C4-2B (cell line): ENCODE measurements at regions not wholly inside any gene's neighbourhood (a gene's known extent, or its start where the extent isn't known, plus 50 kb on each side); places are given as distances from the start of the nearest gene placed in this dataset.

ENCODE experiments used
- ZFX ChIP-seq: fragments of 450-650 bp; IDR thresholded peaks from 2 replicates; pipeline ENCODE4 v1.6.1; 2017
- TF ChIP-seq, protein P1 (sequence below): fragments of 450-650 bp; conservative IDR thresholded peaks from 2 replicates; pipeline ENCODE4 v1.5.1; 2017; ENCODE audit warnings: mild to moderate bottlenecking

DNA sequence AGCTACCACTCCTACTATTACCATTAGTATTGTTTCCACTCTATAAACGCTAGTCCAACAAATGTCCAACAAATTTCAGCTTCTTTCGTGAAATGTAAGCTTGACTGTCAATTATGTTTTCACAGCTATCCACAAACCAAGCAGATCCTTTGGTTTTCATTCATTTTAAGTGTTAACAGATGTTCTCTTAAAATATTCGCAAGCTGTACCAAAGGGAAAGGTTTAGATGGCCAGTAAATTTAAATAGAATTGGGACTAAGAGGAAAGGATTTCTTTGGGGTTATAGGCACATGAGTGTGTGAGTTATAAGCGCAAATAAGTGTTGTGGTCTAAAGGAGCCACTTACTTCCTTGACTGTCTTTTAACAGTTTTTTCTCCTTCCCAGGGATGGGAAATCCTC lies 136.8 kb upstream of the ADRA1B start:
- TF ChIP-seq, protein P1, sequence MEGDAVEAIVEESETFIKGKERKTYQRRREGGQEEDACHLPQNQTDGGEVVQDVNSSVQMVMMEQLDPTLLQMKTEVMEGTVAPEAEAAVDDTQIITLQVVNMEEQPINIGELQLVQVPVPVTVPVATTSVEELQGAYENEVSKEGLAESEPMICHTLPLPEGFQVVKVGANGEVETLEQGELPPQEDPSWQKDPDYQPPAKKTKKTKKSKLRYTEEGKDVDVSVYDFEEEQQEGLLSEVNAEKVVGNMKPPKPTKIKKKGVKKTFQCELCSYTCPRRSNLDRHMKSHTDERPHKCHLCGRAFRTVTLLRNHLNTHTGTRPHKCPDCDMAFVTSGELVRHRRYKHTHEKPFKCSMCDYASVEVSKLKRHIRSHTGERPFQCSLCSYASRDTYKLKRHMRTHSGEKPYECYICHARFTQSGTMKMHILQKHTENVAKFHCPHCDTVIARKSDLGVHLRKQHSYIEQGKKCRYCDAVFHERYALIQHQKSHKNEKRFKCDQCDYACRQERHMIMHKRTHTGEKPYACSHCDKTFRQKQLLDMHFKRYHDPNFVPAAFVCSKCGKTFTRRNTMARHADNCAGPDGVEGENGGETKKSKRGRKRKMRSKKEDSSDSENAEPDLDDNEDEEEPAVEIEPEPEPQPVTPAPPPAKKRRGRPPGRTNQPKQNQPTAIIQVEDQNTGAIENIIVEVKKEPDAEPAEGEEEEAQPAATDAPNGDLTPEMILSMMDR, result no peak
- no peak for TF ChIP-seq ZFX
